GM13977 (cell line): ENCODE measurements at regions not wholly inside any gene's neighbourhood (a gene's known extent, or its start where the extent isn't known, plus 50 kb on each side); places are given as distances from the start of the nearest gene placed in this dataset.

Source experiments
- DNase-seq: peaks from one replicate; pipeline ENCODE4 v3.0.0; 2012; ENCODE audit warnings: low spot score
- in situ Hi-C: fragments of 300-500 bp; cut with MboI; formaldehyde crosslinking; loops from one replicate; pipeline ENCODE4 v1.12.0; 2022; ENCODE audit warnings: low sequenced_read_pairs, low pct_unique_long_range_greater_than_20kb, mixed read lengths, inconsistent platforms; ENCODE audit not compliant: unreplicated experiment
- TF ChIP-seq, protein P1 (sequence below): IDR thresholded peaks from 2 replicates; pipeline ENCODE4 v1.5.1; 2012; ENCODE audit warnings: mild to moderate bottlenecking, control low read depth; ENCODE audit not compliant: insufficient read depth; ENCODE audit errors: extremely low read depth, missing control alignments

DNA sequence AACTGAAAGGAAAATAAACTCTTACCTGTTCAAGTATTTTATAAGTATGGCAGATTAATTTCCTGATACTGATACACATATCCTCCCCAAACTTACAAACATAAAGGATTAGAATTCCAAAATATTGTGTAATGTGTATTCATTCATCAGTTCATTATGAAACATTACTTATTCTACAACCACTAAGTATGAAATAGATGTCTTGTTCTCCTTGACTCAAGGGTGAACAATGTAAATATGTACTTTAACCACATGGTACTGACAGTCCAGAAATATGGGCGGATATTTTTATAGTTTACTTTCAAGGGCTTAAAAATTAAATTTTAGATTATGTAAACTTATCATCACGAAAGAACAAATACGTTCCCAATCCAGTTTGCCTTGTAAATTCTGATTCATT, 334.0 kb downstream of the LIG4 start:
- in situ Hi-C loops, result no loop called here
- TF ChIP-seq, protein P1, sequence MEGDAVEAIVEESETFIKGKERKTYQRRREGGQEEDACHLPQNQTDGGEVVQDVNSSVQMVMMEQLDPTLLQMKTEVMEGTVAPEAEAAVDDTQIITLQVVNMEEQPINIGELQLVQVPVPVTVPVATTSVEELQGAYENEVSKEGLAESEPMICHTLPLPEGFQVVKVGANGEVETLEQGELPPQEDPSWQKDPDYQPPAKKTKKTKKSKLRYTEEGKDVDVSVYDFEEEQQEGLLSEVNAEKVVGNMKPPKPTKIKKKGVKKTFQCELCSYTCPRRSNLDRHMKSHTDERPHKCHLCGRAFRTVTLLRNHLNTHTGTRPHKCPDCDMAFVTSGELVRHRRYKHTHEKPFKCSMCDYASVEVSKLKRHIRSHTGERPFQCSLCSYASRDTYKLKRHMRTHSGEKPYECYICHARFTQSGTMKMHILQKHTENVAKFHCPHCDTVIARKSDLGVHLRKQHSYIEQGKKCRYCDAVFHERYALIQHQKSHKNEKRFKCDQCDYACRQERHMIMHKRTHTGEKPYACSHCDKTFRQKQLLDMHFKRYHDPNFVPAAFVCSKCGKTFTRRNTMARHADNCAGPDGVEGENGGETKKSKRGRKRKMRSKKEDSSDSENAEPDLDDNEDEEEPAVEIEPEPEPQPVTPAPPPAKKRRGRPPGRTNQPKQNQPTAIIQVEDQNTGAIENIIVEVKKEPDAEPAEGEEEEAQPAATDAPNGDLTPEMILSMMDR, result no peak
- DNase-seq, result no peak

DNA sequence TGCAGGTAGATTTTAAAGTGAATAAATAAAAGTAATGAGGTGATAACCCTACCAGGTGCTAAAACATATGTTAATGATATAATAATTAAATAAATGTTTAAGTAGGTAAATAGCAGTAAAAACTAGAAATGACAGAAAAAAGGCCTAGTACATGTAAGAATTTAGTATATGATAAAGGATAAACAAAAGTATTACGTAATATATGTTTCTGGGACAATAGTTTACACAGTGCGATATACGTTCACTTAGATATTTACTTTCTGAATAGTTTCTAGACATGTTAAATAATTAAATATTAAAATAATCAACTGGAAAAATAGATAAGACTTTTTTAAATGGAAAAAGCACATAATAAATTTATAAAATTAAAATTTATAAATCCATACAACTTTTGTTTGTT, 340.9 kb downstream of the LIG4 start:
- DNase-seq, result no peak
- in situ Hi-C loops, result no loop called here
- TF ChIP-seq, protein P1, result no peak

DNA sequence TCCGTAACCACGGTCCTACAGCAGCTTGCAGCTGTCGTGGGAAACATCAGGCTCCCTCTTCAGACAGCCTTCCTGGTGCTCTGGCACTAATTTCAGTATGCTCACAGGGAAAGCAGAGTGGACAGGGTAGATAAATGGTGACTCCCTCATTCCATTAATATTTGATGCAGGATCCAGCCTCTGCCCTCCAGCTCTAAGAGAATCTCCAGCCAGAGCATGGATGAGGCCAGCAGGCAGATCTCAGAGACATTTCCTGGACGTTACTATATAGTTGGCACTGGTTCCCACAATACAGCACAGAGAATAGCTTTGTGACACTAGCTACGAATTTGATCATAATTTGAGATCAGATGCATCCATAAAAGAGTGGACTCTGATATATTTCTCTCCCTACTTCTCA, 341.4 kb downstream of the LIG4 start:
- DNase-seq, result no peak
- in situ Hi-C loops, result no loop called here
- TF ChIP-seq, protein P1, result no peak

DNA sequence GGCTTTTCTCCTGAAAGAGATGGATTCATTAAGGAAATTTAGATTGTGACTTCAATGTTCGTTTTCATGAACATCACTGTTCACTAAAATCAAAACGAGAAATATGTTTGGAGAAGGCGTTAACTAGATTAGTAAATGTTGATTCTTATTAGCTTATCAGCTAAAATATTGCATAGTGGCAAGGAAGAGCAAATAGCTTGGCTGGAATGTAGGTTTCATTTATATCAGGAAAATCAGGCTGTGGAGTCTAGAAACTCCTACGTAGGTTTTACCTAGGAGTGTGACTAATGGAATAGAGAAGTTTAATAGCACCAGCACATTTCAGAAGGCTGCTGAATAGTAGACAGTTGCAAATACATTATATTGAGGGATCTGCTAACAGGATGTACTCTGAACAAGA, 344.9 kb downstream of the LIG4 start:
- TF ChIP-seq, protein P1, result no peak
- DNase-seq, result no peak
- in situ Hi-C loops, result no loop called here

DNA sequence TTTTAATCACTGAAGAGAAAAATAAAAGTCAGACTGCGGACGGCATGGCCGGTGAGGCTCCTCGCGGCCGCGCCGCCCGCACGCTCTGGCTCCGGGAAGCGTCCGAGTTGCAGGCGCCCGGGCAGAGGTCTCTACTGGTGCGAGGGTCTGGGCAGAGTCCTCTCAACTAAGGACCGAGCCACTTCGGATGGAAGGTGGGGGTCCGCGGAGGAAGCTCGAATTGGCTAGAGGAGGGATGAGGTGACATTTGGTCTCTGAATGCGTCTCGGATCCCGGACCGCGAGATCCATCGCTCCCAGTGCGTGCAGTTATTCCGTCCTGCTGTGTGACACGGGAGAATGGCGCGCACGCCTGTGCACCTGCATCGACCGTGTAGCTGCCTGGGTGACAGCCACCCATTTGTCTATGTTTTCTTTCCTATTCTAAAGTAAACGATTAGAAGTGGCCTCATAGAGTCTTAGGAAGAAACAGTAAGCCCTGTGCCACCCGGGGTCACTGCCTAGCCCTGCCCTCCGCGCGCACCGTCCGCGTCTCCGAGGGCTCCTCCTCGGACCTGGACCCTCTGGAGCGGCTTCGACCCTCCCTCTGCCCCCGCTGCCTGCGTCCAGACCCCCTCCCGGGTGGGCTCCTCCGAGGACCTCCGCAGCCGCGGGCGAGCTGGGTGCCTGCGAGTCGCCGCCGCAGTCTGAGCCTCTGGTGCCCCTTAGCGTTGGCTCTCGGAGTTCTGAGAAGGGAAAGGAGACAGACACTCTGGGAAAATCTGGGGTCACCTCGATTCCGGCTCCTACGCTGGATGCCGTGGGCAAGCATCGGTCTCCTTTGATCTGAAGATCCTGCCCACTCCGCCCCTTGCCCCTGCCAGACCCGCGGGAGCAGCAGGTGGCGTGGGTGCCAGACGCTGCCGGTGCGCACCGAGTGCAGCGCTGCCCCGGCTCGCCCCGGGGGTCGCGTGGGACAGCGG, 347.4 kb downstream of the LIG4 start:
- in situ Hi-C loops, result no loop called here
- DNase-seq, result peak; percentile 45

DNA sequence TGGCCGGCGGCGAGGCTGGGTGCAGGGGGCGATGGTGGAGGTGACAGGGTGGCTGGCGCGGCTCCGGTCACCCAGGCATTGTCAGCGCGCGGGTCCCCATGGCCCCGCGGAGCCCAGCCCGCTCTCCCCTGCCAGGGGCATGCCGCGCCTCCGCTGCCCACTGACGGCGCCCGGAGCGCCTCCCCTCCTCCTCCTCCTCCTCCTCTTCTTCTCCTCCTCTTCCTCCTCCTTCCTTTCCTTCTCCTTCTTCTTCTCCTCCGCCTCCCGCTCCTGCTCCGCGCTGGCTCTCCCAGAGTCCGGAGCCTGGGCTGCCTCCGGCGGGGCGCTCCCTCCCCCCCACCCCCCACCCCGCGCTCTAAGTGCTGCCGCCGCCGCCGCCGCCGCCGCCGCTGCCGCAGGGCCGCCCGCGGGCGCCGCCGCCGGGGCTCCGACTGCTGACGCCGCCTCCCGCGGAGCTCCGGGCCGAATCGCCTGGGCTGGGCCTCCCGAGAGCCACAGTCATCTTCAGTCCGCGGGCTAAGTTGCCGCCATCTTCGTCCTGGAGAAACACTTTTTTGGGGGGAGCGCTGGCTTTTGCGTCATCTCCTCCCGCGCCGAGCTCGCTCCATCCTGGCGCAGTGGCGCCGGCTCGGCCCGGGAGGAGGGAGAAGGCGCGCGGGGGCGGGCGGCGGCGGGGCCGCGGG, 348.3 kb downstream of the LIG4 start:
- DNase-seq, result peak; percentile 31
- TF ChIP-seq, protein P1, result no peak
- in situ Hi-C loops, result no loop called here

More for the DNA sequence above, 347.4 kb downstream of the LIG4 start:
- TF ChIP-seq, protein P1, result no peak
